ENCODE measurements at regions not wholly inside any gene's neighbourhood (a gene's known extent, or its start where the extent isn't known, plus 50 kb on each side); places are given as distances from the start of the nearest gene placed in this dataset.

DNA sequence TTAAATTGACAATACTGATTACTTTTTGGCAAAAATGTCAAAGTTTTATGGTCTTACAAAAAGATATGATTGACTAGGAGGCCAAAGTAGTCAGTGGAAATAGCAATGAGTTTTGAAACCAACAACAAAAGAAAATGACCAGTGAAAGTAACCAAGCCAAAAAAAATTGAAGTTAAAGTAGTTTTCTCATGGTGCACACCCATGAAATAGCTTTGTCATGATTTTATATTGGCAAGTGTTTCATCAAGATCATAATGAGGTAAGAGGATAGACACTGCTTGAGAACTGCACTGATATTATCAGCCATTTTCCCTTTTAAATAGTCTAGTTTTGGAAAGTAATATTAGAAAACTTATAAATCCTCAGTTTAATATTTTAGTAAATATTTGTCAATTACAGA is 206.2 kb upstream of the ADAMTS5 start:
- intact Hi-C loops (cut with DNase I): no loop called here
- TF ChIP-seq, protein P1, sequence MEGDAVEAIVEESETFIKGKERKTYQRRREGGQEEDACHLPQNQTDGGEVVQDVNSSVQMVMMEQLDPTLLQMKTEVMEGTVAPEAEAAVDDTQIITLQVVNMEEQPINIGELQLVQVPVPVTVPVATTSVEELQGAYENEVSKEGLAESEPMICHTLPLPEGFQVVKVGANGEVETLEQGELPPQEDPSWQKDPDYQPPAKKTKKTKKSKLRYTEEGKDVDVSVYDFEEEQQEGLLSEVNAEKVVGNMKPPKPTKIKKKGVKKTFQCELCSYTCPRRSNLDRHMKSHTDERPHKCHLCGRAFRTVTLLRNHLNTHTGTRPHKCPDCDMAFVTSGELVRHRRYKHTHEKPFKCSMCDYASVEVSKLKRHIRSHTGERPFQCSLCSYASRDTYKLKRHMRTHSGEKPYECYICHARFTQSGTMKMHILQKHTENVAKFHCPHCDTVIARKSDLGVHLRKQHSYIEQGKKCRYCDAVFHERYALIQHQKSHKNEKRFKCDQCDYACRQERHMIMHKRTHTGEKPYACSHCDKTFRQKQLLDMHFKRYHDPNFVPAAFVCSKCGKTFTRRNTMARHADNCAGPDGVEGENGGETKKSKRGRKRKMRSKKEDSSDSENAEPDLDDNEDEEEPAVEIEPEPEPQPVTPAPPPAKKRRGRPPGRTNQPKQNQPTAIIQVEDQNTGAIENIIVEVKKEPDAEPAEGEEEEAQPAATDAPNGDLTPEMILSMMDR (IDR thresholded peaks at IDR 0.05): no peak
- no peak for TF ChIP-seq POLR2A (IDR thresholded peaks at IDR 0.05)
- DNase-seq (no peak), ATAC-seq (no peak)
- no peaks in the 10 kb centered on the region for H3K9me3 ChIP-seq
- H3K27me3 ChIP-seq: no peaks in the 10 kb centered on the region
- H3K27ac ChIP-seq: no peak overlapping the region
- H3K36me3 ChIP-seq (replicated peaks in 1 of 2; ENCODE audit: insufficient read depth in 1 of 2, low read depth in 2 of 2): no peaks in the 10 kb centered on the region
- no peaks in the 10 kb centered on the region for H3K4me1 ChIP-seq
- H3K4me3 ChIP-seq: no peak overlapping the region

GRCh38 chr21:27171707-27172106 is 204.8 kb upstream of the ADAMTS5 start:
- no peaks in the 10 kb centered on the region for H3K9me3 ChIP-seq
- H3K4me3 ChIP-seq: no peak overlapping the region
- DNase-seq: no peak
- 65 to 85% methylated on average over 1 of the region's 1 CpG for WGBS, 2 donors
- H3K27ac ChIP-seq: no peak overlapping the region
- TF ChIP-seq, protein P1 (IDR thresholded peaks at IDR 0.05): no peak
- TF ChIP-seq POLR2A (IDR thresholded peaks at IDR 0.05): no peak
- no peaks in the 10 kb centered on the region for H3K4me1 ChIP-seq
- H3K27me3 ChIP-seq: no peaks in the 10 kb centered on the region
- intact Hi-C loops (cut with DNase I): no loop called here
- H3K36me3 ChIP-seq (replicated peaks in 1 of 2; ENCODE audit: insufficient read depth in 1 of 2, low read depth in 2 of 2): no peaks in the 10 kb centered on the region
- no peak for ATAC-seq

- H3K27ac ChIP-seq: no peak overlapping the region
- DNase-seq: no peak
- no peaks in the 10 kb centered on the region for H3K36me3 ChIP-seq (replicated peaks in 1 of 2; ENCODE audit: insufficient read depth in 1 of 2, low read depth in 2 of 2)
- no peak overlapping the region for H3K4me3 ChIP-seq
- no peaks in the 10 kb centered on the region for H3K4me1 ChIP-seq
- intact Hi-C loops (cut with DNase I): loop anchor here (10.0 kb wide), 1 partner anchor 57 kb away; no protein-coding TSS in a partner anchor
- no peaks in the 10 kb centered on the region for H3K9me3 ChIP-seq
- H3K27me3 ChIP-seq: no peaks in the 10 kb centered on the region
- no peak for ATAC-seq
- TF ChIP-seq, protein P1 (IDR thresholded peaks at IDR 0.05): no peak
- no peak for TF ChIP-seq POLR2A (IDR thresholded peaks at IDR 0.05)
- 51 to 52% methylated on average over 2 of the region's 2 CpGs for WGBS, 2 donors
Observed at GRCh38 chr21:27168084-27168483, 201.2 kb upstream of the ADAMTS5 start.

DNA sequence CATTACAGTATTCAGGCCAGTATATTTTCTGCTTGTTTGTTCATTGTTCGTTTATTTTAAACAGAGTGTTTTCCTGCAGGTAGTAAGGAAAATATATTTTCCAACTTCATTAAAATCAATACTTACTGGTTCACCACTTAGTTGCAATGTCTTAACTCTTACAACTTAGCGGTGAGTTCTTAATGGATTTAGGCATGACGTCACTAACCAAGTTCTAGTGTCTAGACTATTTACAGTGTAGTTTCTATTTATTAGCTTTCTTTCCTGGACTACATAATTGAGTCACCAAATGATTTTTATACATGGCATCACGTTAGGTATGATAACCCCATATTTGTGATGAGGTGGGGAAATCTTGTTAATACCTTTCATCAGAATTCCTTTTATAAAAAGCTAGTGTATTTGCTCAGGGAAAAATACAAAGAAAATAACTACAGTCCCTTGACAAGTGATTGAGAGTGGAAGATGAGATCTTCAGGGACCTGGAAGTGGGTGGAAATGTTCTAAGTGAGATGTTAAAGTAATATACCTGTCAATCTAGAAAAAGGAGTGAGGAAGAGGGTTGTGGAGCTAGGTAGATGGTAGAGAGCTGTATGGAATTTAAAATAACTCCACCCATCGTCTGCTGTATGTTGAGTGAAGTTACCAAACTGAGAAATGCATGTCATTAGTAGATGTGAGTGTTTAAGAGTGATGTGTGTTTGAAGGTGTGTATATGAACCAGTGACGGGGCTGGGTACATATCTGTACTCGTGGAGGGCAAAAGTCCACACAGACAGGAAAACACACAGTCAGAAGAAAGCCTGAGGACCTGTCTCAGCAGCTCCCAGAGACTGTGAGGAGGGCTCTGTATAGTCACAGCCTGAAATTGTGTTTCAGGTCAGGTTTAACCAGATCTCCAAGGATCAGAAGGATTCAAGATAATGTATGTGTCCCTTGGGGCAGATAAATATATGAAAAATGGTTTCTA is 197.6 kb upstream of the ADAMTS5 start:
- no peak for ATAC-seq
- TF ChIP-seq, protein P1 (IDR thresholded peaks at IDR 0.05): no peak
- TF ChIP-seq POLR2A (IDR thresholded peaks at IDR 0.05): no peak
- no peak for DNase-seq
- Histone ChIP-seq H3K27ac (no peak overlapping the region), H3K4me3 (no peak overlapping the region), H3K4me1 (no peaks in the 10 kb centered on the region), H3K27me3 (no peaks in the 10 kb centered on the region), H3K9me3 (no peaks in the 10 kb centered on the region), H3K36me3 (replicated peaks in 1 of 2; ENCODE audit: insufficient read depth in 1 of 2, low read depth in 2 of 2) (no peaks in the 10 kb centered on the region)
- 56 to 61% methylated on average over 7 of the region's 7 CpGs for WGBS, 2 donors
- intact Hi-C loops (cut with DNase I): loop anchor here (10.0 kb wide), 1 partner anchor 60 kb away; no protein-coding TSS in a partner anchor
